Osteoblast (primary cell): ENCODE measurements at regions not wholly inside any gene's neighbourhood (a gene's known extent, or its start where the extent isn't known, plus 50 kb on each side); places are given as distances from the start of the nearest gene placed in this dataset.

Experiments
- DNase-seq: peaks from one replicate; pipeline ENCODE4 v3.0.0; 2011; ENCODE audit warnings: low spot score, mixed read lengths; ENCODE audit not compliant: insufficient read length; ENCODE audit errors: missing footprints
- H2AFZ ChIP-seq: 2 replicates; pipeline ENCODE4 v1.6.0; 2011; ENCODE audit warnings: mild to moderate bottlenecking, low read length
- H3K27ac ChIP-seq: 2 replicates; pipeline ENCODE4 v1.5.1; 2011; ENCODE audit warnings: mild to moderate bottlenecking, low read depth, low read length, moderate library complexity
- H3K27me3 ChIP-seq: 2 replicates; pipeline ENCODE4 v1.6.0; 2012; ENCODE audit warnings: mild to moderate bottlenecking, control low read depth, inconsistent platforms, low read length, moderate library complexity; ENCODE audit not compliant: insufficient read depth
- H3K36me3 ChIP-seq: 2 replicates; pipeline ENCODE4 v1.5.1; 2011; ENCODE audit warnings: mild to moderate bottlenecking, low read length, control low read depth, moderate library complexity; ENCODE audit not compliant: insufficient read depth
- H3K4me1 ChIP-seq: 2 replicates; pipeline ENCODE4 v1.5.1; 2011; ENCODE audit warnings: mild to moderate bottlenecking, low read length, control low read depth, moderate library complexity; ENCODE audit not compliant: insufficient read depth
- H3K4me2 ChIP-seq: 2 replicates; pipeline ENCODE4 v1.6.0; 2011; ENCODE audit warnings: mild to moderate bottlenecking, low read length; ENCODE audit not compliant: insufficient read depth
- H3K4me3 ChIP-seq: fragments of 200-600 bp; sonication (generic); 3 replicates; pipeline ENCODE4 v1.5.1; 2012; ENCODE audit warnings: mild to moderate bottlenecking, low read length, inconsistent platforms; ENCODE audit not compliant: insufficient read depth
- H3K79me2 ChIP-seq: 2 replicates; pipeline ENCODE4 v1.6.0; 2012; ENCODE audit warnings: mild to moderate bottlenecking, low read length, control low read depth, inconsistent platforms; ENCODE audit not compliant: insufficient read depth
- H3K9me3 ChIP-seq: 2 replicates; pipeline ENCODE4 v1.5.1; 2011; ENCODE audit warnings: low read depth, low read length, control low read depth
- H4K20me1 ChIP-seq: 2 replicates; pipeline ENCODE4 v1.6.0; 2012; ENCODE audit warnings: mild to moderate bottlenecking, low read length, control low read depth; ENCODE audit not compliant: insufficient read depth
- TF ChIP-seq, protein P1 (sequence below): IDR thresholded peaks from 2 replicates; pipeline ENCODE4 v1.5.1; 2011; ENCODE audit warnings: mild to moderate bottlenecking, low read depth, low read length, moderate library complexity; ENCODE audit errors: extremely low read depth

DNA sequence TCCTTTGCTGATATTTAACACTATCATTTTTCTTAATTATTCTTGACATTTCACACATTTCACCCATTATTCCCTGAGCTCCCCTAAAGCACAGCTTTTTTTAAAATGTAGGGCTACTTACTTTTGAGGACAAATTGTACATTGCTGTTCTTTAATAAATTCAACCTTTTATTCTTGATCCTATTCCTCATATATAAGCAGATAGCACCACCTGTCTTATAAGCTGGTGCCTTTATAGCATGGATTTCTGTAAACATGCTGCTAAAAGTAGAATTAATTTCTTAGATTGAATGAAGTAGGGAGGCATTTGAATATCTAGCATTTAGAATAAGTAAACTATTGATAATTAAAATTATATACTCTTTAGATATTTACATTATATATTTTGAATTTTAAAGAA lies 603.4 kb upstream of the PCDH9 start:
- Histone ChIP-seq H3K27ac (no peak overlapping the region), H3K4me2 (no peak overlapping the region), H3K27me3 (no peaks in the 10 kb centered on the region), H3K36me3 (no peaks in the 10 kb centered on the region), H3K4me3 (no peak overlapping the region), H3K79me2 (no peaks in the 10 kb centered on the region), H4K20me1 (no peaks in the 10 kb centered on the region), H2AFZ (no peak overlapping the region), H3K9me3 (no peaks in the 10 kb centered on the region), H3K4me1 (no peaks in the 10 kb centered on the region)
- DNase-seq = no peak
- TF ChIP-seq, protein P1, sequence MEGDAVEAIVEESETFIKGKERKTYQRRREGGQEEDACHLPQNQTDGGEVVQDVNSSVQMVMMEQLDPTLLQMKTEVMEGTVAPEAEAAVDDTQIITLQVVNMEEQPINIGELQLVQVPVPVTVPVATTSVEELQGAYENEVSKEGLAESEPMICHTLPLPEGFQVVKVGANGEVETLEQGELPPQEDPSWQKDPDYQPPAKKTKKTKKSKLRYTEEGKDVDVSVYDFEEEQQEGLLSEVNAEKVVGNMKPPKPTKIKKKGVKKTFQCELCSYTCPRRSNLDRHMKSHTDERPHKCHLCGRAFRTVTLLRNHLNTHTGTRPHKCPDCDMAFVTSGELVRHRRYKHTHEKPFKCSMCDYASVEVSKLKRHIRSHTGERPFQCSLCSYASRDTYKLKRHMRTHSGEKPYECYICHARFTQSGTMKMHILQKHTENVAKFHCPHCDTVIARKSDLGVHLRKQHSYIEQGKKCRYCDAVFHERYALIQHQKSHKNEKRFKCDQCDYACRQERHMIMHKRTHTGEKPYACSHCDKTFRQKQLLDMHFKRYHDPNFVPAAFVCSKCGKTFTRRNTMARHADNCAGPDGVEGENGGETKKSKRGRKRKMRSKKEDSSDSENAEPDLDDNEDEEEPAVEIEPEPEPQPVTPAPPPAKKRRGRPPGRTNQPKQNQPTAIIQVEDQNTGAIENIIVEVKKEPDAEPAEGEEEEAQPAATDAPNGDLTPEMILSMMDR = no peak

DNA sequence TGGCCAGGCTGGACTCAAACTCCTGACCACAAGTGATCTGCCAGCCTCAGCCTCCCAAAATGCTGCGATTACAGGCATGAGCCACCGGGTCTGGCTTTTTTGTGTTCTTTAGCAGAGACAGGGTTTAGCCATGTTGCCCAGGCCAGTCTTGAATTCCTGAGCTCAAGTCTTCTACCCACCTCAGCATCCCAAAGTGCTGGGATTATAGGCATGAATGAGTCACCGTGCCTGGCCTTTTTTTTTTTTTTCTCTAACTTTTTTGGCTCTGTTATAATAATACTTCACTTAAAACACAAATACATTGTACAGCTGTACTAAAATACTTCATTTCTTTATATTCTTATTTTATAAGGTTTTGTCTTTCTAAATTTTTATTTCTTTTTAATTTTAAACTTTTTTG lies 599.5 kb upstream of the PCDH9 start:
- no peaks in the 10 kb centered on the region for H3K4me1 ChIP-seq
- no peaks in the 10 kb centered on the region for H3K27me3 ChIP-seq
- H3K9me3 ChIP-seq = no peaks in the 10 kb centered on the region
- no peaks in the 10 kb centered on the region for H3K79me2 ChIP-seq
- H3K27ac ChIP-seq = no peak overlapping the region
- H3K4me3 ChIP-seq = no peak overlapping the region
- H3K4me2 ChIP-seq = no peak overlapping the region
- TF ChIP-seq, protein P1 = no peak
- H4K20me1 ChIP-seq = no peaks in the 10 kb centered on the region
- H3K36me3 ChIP-seq = no peaks in the 10 kb centered on the region
- DNase-seq = no peak
- no peak overlapping the region for H2AFZ ChIP-seq

DNA sequence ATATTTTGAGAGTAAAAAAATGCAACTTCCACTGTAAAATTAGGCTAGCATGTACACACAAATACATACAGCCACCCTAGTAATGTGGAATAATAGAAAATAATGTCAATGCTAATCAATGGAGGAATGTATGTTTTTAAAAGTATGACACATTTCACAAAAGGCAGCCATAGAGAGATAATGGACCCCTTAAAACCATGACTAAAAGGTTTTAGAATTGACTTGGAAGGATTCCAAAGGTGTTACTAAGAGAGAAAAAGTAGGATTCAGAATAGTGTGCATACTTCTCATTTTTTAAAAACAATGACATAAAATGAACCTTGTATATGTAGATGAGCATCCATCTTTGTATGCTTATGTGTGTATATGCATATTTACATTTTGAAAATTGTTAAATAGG lies 597.9 kb upstream of the PCDH9 start:
- no peak for DNase-seq
- TF ChIP-seq, protein P1 = no peak
- no peaks in the 10 kb centered on the region for H3K4me1 ChIP-seq
- H3K36me3 ChIP-seq = no peaks in the 10 kb centered on the region
- no peaks in the 10 kb centered on the region for H3K79me2 ChIP-seq
- H3K9me3 ChIP-seq = no peaks in the 10 kb centered on the region
- H4K20me1 ChIP-seq = no peaks in the 10 kb centered on the region
- no peaks in the 10 kb centered on the region for H3K27me3 ChIP-seq
- H3K27ac ChIP-seq = no peak overlapping the region
- H2AFZ ChIP-seq = no peak overlapping the region
- H3K4me2 ChIP-seq = no peak overlapping the region
- H3K4me3 ChIP-seq = no peak overlapping the region

DNA sequence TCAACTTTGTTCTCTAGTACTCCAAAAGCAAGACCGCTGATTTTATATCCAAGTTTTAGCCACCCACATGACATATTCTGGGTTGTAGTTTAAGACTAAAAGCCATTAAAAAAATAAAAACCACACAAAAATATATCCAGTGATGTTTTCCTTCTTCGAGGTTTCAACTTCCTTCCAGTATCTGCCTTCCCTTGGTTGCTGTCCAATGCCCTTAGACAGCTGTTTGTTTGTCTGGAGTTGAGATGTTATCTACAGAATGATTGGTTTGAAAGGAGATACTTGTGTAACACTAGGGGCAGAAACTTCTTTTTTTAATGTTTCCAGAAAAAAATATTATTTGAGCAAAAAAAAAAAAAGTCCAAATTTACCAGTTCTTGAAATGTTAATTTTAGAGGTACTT lies 591.5 kb upstream of the PCDH9 start:
- Histone ChIP-seq H3K4me3 (no peak overlapping the region), H3K4me1 (no peaks in the 10 kb centered on the region), H3K79me2 (no peaks in the 10 kb centered on the region), H3K4me2 (no peak overlapping the region), H4K20me1 (no peaks in the 10 kb centered on the region), H3K9me3 (no peaks in the 10 kb centered on the region), H3K27ac (no peak overlapping the region), H3K27me3 (no peaks in the 10 kb centered on the region), H3K36me3 (no peaks in the 10 kb centered on the region), H2AFZ (no peak overlapping the region)
- TF ChIP-seq, protein P1 = no peak
- DNase-seq = no peak
